Kidney tubule cell (primary cell): ENCODE measurements at regions not wholly inside any gene's neighbourhood (a gene's known extent, or its start where the extent isn't known, plus 50 kb on each side); places are given as distances from the start of the nearest gene placed in this dataset.

ENCODE experiments used
- DNase-seq: peaks from one replicate; pipeline ENCODE4 v3.0.0-alpha.2; 2018; ENCODE audit warnings: low spot score

GRCh38 chr6:132973514-132973993, 159.2 kb downstream of the RPS12 start:
- no peak for DNase-seq

GRCh38 chr6:132974122-132974521, 159.8 kb downstream of the RPS12 start:
- no peak for DNase-seq

- DNase-seq = no peak
Observed at GRCh38 chr6:132977413-132977812, 163.0 kb downstream of the RPS12 start.

- no peak for DNase-seq
Observed at GRCh38 chr6:132978685-132979084, 164.3 kb downstream of the RPS12 start.

GRCh38 chr6:132993738-132994137, 179.4 kb downstream of the RPS12 start:
- DNase-seq = no peak

GRCh38 chr6:132995009-132995408, 180.6 kb downstream of the RPS12 start:
- no peak for DNase-seq

- peak; percentile 65 for DNase-seq
Observed at GRCh38 chr6:132995432-132995831, 181.1 kb downstream of the RPS12 start.

GRCh38 chr6:132998418-132998817, 184.0 kb downstream of the RPS12 start:
- no peak for DNase-seq

- peak; percentile 84 for DNase-seq
Observed at GRCh38 chr6:133001040-133001565, 186.7 kb downstream of the RPS12 start.

- DNase-seq = no peak
Observed at GRCh38 chr6:133004304-133004884, 190.0 kb downstream of the RPS12 start.

- no peak for DNase-seq
Observed at GRCh38 chr6:133012774-133013173, 198.4 kb downstream of the RPS12 start.

GRCh38 chr6:133016631-133017030, 202.3 kb downstream of the RPS12 start:
- no peak for DNase-seq

GRCh38 chr6:133017581-133017980, 203.2 kb downstream of the RPS12 start:
- DNase-seq = no peak

GRCh38 chr6:133026705-133027104, 212.3 kb downstream of the RPS12 start:
- no peak for DNase-seq

- DNase-seq = peak; percentile 14
Observed at GRCh38 chr6:133033263-133033662, 207.9 kb upstream of the EYA4 start.

GRCh38 chr6:133034509-133035206, 206.5 kb upstream of the EYA4 start:
- DNase-seq = no peak

GRCh38 chr6:133040094-133040802, 200.9 kb upstream of the EYA4 start:
- DNase-seq = peak; percentile 22

- DNase-seq = no peak
Observed at GRCh38 chr6:133040803-133041419, 200.2 kb upstream of the EYA4 start.

GRCh38 chr6:133042550-133043120, 198.5 kb upstream of the EYA4 start:
- no peak for DNase-seq

- no peak for DNase-seq
Observed at GRCh38 chr6:133046576-133046975, 194.6 kb upstream of the EYA4 start.

- no peak for DNase-seq
Observed at GRCh38 chr6:133047065-133047665, 194.0 kb upstream of the EYA4 start.

- no peak for DNase-seq
Observed at GRCh38 chr6:133047706-133048105, 193.5 kb upstream of the EYA4 start.
